HEK293T (cell line): ENCODE measurements at regions not wholly inside any gene's neighbourhood (a gene's known extent, or its start where the extent isn't known, plus 50 kb on each side); places are given as distances from the start of the nearest gene placed in this dataset.

Experiments used
- CTCF ChIA-PET: fragments of 350-600 bp; formaldehyde crosslinking; extraction: SDS; loops from one replicate; lab custom pipeline; 2021; ENCODE audit warnings: antibody characterized with exemption, inconsistent platforms; lab: Yijun Ruan, JAX
- POLR2A ChIA-PET: fragments of 350-600 bp; formaldehyde crosslinking; extraction: SDS; loops from one replicate; lab custom pipeline; 2020; ENCODE audit warnings: antibody characterized with exemption, inconsistent platforms; lab: Yijun Ruan, JAX
- DNase-seq: peaks from one replicate; pipeline ENCODE4 v3.0.0; 2012; ENCODE audit warnings: mixed read lengths; ENCODE audit errors: extremely low spot score
- ARNT ChIP-seq: fragments of 450-650 bp; IDR thresholded peaks from 2 replicates; pipeline ENCODE4 v1.6.1; 2017; ENCODE audit warnings: mild to moderate bottlenecking
- BHLHE40 ChIP-seq: fragments of 450-650 bp; IDR thresholded peaks from 2 replicates; pipeline ENCODE4 v1.6.1; 2016; ENCODE audit warnings: mild to moderate bottlenecking, moderate library complexity, borderline replicate concordance
- CTBP1 ChIP-seq: fragments of 450-650 bp; IDR thresholded peaks from 2 replicates; pipeline ENCODE4 v1.6.1; 2016; ENCODE audit warnings: borderline replicate concordance
- ELF4 ChIP-seq: fragments of 450-650 bp; IDR thresholded peaks from 2 replicates; pipeline ENCODE4 v1.6.1; 2017; ENCODE audit warnings: antibody characterized with exemption
- FOXA1 ChIP-seq: fragments of 450-650 bp; IDR thresholded peaks from 2 replicates; pipeline ENCODE4 v1.6.1; 2016; ENCODE audit warnings: mild to moderate bottlenecking
- FOXK2 ChIP-seq: fragments of 450-650 bp; IDR thresholded peaks from 2 replicates; pipeline ENCODE4 v1.6.1; 2016; ENCODE audit warnings: mild to moderate bottlenecking
- FOXM1 ChIP-seq: fragments of 450-650 bp; IDR thresholded peaks from 2 replicates; pipeline ENCODE4 v1.6.1; 2017; ENCODE audit warnings: mild to moderate bottlenecking, borderline replicate concordance
- HDGF ChIP-seq: fragments of 450-650 bp; IDR thresholded peaks from 2 replicates; pipeline ENCODE4 v1.6.1; 2017; ENCODE audit warnings: antibody characterized with exemption, borderline replicate concordance
- L3MBTL2 ChIP-seq: fragments of 450-650 bp; conservative IDR thresholded peaks from 2 replicates; pipeline ENCODE4 v1.6.1; 2016; ENCODE audit warnings: mild to moderate bottlenecking
- LEF1 ChIP-seq: fragments of 450-650 bp; IDR thresholded peaks from 2 replicates; pipeline ENCODE4 v1.6.1; 2017; ENCODE audit warnings: mild to moderate bottlenecking, borderline replicate concordance
- NFRKB ChIP-seq: fragments of 450-650 bp; IDR thresholded peaks from 2 replicates; pipeline ENCODE4 v1.6.1; 2016; ENCODE audit warnings: mild to moderate bottlenecking, moderate library complexity
- SP1 ChIP-seq: fragments of 450-650 bp; IDR thresholded peaks from 2 replicates; pipeline ENCODE4 v1.6.1; 2017
- SUZ12 ChIP-seq: fragments of 450-650 bp; IDR thresholded peaks from 2 replicates; pipeline ENCODE4 v1.6.1; 2016; ENCODE audit warnings: mild to moderate bottlenecking
- TARDBP ChIP-seq: fragments of 450-650 bp; IDR thresholded peaks from 2 replicates; pipeline ENCODE4 v1.6.1; 2016
- ZNF384 ChIP-seq: fragments of 450-650 bp; IDR thresholded peaks from 2 replicates; pipeline ENCODE4 v1.6.1; 2016
- TF ChIP-seq, protein P1 (sequence below): fragments of 450-650 bp; IDR thresholded peaks from 2 replicates; pipeline ENCODE4 v1.6.1; 2016

DNA sequence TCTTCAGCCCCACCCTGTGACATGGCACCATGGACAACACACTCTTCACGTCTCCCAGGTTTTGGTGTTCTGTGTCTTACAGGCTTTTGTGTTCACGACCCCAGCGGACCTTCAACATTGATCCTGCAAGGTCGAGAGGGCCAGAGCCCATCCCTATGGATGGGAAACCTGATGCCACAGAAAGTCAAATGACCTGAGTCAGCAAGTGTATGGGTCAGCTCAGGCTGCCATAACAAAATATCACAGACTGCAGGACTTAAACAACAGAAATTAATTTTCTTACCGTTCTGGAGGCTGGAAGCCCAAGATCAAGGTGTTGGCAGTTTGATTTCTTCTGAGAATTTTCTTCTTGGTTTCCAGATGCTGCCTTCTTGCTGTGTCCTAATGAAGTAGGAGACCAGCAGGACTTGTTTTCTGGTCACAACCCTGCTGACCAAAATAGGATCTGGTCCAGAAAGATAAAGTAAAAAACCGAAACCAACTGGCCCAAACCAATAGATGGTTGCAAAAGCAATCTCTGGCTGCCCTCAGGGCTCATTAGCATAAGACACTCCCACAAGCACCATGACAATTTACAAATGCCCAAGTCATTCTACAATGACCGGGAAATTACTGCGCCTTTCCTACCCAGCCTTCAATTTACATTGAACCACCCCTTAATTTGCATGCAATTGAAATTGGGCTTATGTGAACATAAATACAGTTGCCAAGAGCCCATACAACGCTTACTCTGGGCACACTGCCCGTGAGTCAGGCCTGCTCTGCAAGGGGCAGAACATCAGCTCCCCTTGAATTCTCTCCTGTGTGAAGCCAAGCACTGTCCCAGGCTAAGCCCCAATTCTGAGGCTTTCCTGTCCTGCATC is 82.9 kb upstream of the SLC22A11 start:
- ChIA-PET POLR2A (no interaction called here), CTCF (interaction anchor here (1.6 kb wide), 1 partner anchor 24 kb away, joined by 5 read pairs; no protein-coding TSS in a partner anchor)
- no peak for DNase-seq
- no peak for TF ChIP-seq ELF4
- TF ChIP-seq FOXM1, result no peak
- no peak for TF ChIP-seq TARDBP
- TF ChIP-seq HDGF, result no peak
- TF ChIP-seq BHLHE40, result no peak

DNA sequence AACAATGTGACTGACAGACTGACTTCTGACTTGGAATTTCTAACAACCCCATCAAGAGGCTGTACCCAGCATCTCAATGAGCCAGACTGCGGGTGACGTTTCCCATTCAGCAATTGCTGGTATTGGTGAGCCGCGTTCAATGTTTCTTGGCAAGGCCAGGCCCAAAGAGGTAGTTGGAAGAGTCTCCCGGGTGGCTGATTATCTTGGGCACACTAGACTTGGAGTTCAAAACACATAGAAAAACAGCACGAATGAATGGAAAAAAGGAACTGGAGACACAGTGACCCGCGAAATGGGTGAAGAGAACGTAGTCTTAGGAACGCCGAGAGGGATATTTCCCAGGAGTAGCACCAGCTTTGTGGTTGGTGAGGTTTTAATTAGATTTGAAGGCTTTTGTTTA is 81.1 kb upstream of the SLC22A11 start:
- no peak for TF ChIP-seq ARNT
- no peak for TF ChIP-seq ZNF384
- TF ChIP-seq FOXK2, result no peak
- TF ChIP-seq ELF4, result no peak
- no peak for TF ChIP-seq CTBP1
- TF ChIP-seq FOXA1, result no peak
- no peak for TF ChIP-seq SUZ12
- TF ChIP-seq, protein P1, sequence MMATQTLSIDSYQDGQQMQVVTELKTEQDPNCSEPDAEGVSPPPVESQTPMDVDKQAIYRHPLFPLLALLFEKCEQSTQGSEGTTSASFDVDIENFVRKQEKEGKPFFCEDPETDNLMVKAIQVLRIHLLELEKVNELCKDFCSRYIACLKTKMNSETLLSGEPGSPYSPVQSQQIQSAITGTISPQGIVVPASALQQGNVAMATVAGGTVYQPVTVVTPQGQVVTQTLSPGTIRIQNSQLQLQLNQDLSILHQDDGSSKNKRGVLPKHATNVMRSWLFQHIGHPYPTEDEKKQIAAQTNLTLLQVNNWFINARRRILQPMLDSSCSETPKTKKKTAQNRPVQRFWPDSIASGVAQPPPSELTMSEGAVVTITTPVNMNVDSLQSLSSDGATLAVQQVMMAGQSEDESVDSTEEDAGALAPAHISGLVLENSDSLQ, result no peak
- TF ChIP-seq L3MBTL2, result no peak
- no peak for TF ChIP-seq FOXM1
- no peak for TF ChIP-seq NFRKB
- ChIA-PET CTCF (interaction anchor here (1.6 kb wide), 1 partner anchor 25 kb away, joined by 5 read pairs; no protein-coding TSS in a partner anchor), POLR2A (no interaction called here)
- DNase-seq, result no peak

DNA sequence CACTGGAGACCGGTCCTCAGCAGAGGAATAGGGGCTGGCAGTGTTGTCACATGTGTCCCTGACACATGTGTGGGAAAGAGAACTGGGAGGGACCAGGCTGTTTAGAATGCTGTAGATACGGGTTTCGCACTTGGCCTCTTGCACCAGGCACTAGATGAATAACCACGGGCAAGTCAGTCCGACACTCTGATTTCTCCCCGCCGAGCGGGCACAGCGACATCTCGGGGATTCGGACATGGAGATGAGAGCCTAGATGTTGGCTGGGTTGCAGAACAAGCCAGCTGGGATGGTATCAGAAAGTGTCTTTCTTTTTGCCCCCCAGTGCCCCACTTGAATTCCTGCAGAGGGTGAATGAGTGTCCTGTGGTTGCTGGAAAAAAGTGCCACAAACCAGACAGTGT is 80.6 kb upstream of the SLC22A11 start:
- ChIA-PET POLR2A (no interaction called here), CTCF (no interaction called here)
- DNase-seq, result no peak
- TF ChIP-seq FOXK2, result no peak
- no peak for TF ChIP-seq FOXA1
- no peak for TF ChIP-seq NFRKB
- no peak for TF ChIP-seq LEF1
- TF ChIP-seq ARNT, result no peak
- no peak for TF ChIP-seq BHLHE40
- TF ChIP-seq ELF4, result no peak
- no peak for TF ChIP-seq CTBP1
- TF ChIP-seq HDGF, result no peak
- TF ChIP-seq SP1, result no peak
- TF ChIP-seq L3MBTL2, result no peak
- TF ChIP-seq TARDBP, result no peak

DNA sequence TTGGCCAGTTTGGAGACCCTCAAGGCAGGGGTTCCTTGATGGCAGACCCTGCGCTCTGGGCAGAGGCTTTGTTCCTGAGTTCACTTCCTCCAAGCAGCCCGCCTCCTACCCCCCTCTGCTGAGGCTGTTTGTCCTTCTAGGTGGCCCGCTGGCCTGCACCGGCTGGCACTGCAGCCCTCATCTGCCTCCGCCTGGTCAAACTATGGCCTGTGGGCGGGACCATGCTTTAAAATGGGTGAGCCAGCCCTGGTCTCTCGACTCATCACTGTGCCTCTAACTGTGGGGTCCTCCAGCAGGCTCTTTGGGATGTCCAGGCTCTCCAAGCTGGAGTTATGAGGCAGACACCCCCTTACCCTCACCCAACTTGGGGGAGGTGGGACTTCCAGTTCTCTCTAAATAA is 78.9 kb upstream of the SLC22A11 start:
- CTCF ChIA-PET, result no interaction called here
- TF ChIP-seq BHLHE40 (no peak), FOXK2 (no peak), TARDBP (no peak), FOXA1 (no peak), ARNT (no peak), HDGF (no peak), ZNF384 (no peak), NFRKB (no peak), SP1 (no peak), FOXM1 (no peak), ELF4 (no peak), CTBP1 (no peak), LEF1 (no peak)
- TF ChIP-seq, protein P1, result no peak
- POLR2A ChIA-PET, result no interaction called here
- no peak for DNase-seq

DNA sequence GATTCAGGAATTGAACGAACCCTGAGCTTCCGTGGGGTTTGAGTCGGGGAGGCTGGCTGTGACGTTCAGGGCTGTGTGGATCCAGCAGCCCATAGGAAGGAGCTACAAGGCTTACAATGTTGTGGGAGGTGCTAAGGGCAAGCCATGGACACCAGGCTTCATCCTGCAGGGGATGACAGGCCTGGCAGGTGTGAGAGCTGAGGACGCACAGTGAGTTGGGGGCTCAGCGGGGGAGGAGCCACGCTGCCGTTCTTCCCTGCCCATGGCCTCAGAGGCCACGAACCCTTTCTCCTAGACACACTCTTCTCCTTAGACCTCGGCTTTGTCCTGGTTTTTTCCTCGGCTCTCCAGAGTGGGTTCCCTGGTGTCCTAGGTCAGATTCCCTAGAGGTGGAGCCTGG is 78.1 kb upstream of the SLC22A11 start:
- DNase-seq, result no peak
- TF ChIP-seq SP1, result no peak
- TF ChIP-seq LEF1, result no peak
- no peak for TF ChIP-seq HDGF
- TF ChIP-seq, protein P1, result no peak
- ChIA-PET CTCF (interaction anchor here (1.1 kb wide), 1 partner anchor 121 kb away, joined by 3 read pairs; no protein-coding TSS in a partner anchor), POLR2A (no interaction called here)

DNA sequence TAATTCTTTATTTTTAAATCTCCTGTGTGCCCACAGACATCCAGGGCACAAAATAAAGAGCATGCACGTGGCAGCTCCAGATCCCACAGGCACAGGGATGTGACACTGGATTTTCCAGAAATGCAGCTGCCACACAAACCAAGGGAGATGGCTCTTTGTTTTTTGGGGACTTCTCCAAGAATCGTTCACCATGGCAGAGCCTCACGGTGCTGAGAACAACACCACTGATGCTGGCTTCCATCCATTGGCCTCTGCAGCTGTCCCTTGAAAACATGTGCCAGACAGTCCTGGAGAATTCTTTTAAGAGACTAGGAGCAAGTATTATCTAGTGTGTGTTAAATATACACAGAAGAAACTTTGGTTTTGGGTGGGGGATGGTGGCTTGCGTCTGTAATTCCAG is 73.2 kb upstream of the SLC22A11 start:
- no peak for DNase-seq
- ChIA-PET POLR2A (no interaction called here), CTCF (no interaction called here)
- TF ChIP-seq BHLHE40 (no peak), FOXM1 (no peak), L3MBTL2 (no peak), HDGF (no peak), TARDBP (no peak), SP1 (no peak), ARNT (no peak), CTBP1 (no peak), ELF4 (no peak), FOXK2 (no peak), FOXA1 (no peak), NFRKB (no peak), ZNF384 (no peak), LEF1 (no peak)
- TF ChIP-seq, protein P1, result no peak
